ENCODE measurements at regions not wholly inside any gene's neighbourhood (a gene's known extent, or its start where the extent isn't known, plus 50 kb on each side); places are given as distances from the start of the nearest gene placed in this dataset.

DNA sequence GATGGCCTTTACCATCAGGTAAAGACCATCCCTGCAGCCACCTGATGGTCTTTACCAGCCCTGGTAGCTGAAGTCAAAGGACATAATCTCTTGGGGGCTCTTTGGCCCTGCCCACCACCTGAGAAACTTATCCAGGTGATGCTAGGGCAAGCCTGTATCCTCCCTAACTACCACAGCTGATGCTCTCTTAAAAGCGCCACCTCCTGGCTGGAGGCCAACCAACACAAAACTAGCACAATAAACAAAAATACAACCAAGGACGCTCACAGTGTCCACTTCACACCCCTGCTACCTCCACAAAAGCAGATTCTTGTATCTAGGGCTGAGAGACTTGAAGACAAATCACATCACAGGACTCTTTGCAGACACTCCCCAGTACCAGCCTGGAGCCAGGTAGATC is 357.1 kb upstream of the POU3F1 start:
- TF ChIP-seq, protein P1, sequence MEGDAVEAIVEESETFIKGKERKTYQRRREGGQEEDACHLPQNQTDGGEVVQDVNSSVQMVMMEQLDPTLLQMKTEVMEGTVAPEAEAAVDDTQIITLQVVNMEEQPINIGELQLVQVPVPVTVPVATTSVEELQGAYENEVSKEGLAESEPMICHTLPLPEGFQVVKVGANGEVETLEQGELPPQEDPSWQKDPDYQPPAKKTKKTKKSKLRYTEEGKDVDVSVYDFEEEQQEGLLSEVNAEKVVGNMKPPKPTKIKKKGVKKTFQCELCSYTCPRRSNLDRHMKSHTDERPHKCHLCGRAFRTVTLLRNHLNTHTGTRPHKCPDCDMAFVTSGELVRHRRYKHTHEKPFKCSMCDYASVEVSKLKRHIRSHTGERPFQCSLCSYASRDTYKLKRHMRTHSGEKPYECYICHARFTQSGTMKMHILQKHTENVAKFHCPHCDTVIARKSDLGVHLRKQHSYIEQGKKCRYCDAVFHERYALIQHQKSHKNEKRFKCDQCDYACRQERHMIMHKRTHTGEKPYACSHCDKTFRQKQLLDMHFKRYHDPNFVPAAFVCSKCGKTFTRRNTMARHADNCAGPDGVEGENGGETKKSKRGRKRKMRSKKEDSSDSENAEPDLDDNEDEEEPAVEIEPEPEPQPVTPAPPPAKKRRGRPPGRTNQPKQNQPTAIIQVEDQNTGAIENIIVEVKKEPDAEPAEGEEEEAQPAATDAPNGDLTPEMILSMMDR (IDR thresholded peaks at IDR 0.05; ENCODE audit: insufficient read depth, low read depth, low read length, missing control alignments) = peak; percentile 15
- no peak overlapping the region for H3K4me3 ChIP-seq (ENCODE audit: low read depth, low read length)
- DNase-seq (ENCODE audit: low read depth) = no peak

DNA sequence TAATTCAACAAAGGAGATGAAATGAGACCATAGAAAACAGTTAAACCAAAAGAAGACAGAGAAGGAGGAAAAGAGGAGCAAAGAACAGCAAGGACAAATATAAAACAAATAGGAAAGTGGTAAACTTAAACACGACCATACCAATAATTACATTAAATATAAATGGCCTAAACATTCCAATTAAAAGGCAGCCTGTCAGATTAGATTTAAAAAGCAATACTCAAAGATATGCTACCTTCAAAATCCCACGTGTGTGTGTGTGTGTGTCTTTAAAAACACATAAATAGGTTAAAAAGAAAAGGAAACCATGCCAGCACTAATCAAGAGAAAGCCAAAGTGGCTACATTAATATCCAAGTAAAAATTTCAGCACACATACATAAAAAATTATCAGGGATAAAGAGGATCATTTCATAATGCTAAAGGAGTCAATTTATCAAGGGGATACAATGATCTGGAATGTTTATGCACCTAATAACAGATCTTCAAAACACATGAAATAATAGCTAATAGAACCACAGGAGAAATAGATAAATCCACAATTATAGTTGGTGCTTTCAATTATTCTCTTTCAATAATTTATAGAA is 355.7 kb upstream of the POU3F1 start:
- no peak overlapping the region for H3K4me3 ChIP-seq (ENCODE audit: low read depth, low read length)
- TF ChIP-seq, protein P1 (IDR thresholded peaks at IDR 0.05; ENCODE audit: insufficient read depth, low read depth, low read length, missing control alignments) = no peak
- DNase-seq (ENCODE audit: low read depth) = no peak

DNA sequence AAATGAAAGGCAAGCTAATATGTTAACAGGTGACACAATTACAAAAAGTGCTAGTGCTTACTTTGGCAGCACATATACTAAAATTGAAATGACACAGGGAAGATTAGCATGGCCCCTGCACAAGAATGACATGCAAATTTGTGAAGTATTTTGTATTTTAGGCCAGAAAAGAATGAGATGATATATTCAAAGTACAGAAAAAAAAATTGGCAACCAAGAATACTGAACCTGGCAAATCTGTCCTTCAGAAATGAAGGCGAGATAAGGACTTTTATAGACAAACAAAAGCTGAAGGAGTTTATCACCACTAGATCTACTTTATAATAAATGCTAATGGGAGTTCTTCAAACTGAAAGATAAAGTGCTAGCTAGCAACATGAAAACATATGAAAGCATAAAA is 350.0 kb upstream of the POU3F1 start:
- no peak for DNase-seq (ENCODE audit: low read depth)
- TF ChIP-seq, protein P1 (IDR thresholded peaks at IDR 0.05; ENCODE audit: insufficient read depth, low read depth, low read length, missing control alignments) = no peak
- no peak overlapping the region for H3K4me3 ChIP-seq (ENCODE audit: low read depth, low read length)

DNA sequence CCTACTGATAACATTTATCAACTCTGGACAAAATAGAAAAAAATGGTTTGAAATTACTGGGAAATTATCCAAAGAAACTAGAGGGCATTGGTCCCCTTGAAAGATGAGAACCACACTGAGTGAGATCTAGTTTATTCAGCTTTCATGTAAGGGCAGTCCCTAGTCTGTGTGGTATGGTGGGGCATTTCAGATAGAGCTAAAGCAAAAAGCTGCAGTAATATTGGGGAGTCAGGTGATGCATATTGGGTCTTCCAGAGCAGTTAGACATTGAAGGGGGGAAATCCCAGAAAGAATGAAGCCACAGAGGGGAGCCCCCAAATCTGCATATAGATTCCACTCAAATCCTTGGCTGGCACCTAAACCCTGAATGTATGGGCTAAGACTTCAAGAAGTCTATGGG is 347.7 kb upstream of the POU3F1 start:
- DNase-seq (ENCODE audit: low read depth) = no peak
- TF ChIP-seq, protein P1 (IDR thresholded peaks at IDR 0.05; ENCODE audit: insufficient read depth, low read depth, low read length, missing control alignments) = no peak
- H3K4me3 ChIP-seq (ENCODE audit: low read depth, low read length) = no peak overlapping the region

DNA sequence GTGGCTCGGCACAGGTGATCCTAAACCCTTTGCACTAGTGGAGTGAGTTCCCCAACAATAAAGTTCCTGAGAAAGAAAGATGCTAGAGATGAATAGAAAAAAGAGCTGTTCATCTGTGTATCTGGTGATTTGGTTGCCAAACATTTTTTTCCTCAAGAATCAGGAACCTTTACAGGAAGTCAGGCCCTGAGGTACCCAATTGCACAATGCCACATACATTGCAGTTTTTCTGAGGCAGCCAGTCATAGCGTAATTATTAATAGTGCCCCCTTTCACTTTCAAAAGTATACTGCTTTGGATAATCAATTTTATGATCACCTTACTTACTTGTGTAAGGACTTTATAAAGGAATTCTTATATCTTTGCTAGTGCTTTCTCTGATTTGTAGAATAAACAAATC is 346.3 kb upstream of the POU3F1 start:
- TF ChIP-seq, protein P1 (IDR thresholded peaks at IDR 0.05; ENCODE audit: insufficient read depth, low read depth, low read length, missing control alignments) = no peak
- no peak overlapping the region for H3K4me3 ChIP-seq (ENCODE audit: low read depth, low read length)
- no peak for DNase-seq (ENCODE audit: low read depth)

DNA sequence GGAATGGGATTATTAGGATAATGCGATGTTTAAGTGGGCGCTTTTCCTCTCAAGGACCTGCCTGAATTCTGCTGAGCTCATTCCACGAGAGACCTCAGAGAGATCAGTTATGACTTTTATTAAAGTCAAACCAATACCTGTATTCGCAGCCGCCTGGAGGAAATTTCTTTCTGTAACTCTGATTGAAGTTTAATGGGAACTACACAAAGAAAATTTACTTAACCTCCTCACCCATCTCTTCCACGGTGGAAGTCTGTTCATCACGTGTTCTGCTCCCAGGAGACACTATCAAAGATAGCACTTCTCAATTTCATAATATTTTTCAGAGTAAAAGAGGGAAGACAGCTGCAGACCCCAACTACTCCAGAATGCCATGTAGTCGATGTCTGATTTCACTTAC is 334.7 kb upstream of the POU3F1 start:
- TF ChIP-seq, protein P1 (IDR thresholded peaks at IDR 0.05; ENCODE audit: insufficient read depth, low read depth, low read length, missing control alignments) = no peak
- H3K4me3 ChIP-seq (ENCODE audit: low read depth, low read length) = no peak overlapping the region
- no peak for DNase-seq (ENCODE audit: low read depth)

DNA sequence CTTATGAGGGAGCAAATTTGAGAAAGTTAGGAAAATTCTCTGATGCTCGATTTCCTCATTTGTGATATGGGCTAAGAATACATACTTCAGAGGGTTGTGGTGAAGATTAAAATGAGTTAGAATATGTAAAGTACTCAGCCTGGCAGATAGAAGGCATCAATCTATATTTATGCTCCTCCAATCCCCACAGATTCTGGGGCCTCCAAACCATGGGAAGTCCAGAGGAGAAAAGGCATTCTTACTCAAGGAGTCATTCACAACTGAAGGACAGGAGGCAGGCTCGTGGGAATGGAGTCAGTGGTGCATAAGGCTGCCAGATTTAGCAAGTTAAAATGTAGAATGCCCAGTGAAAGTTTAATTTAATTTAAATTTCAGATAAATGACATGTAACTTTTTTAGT is 330.0 kb upstream of the POU3F1 start:
- TF ChIP-seq, protein P1 (IDR thresholded peaks at IDR 0.05; ENCODE audit: insufficient read depth, low read depth, low read length, missing control alignments) = no peak
- DNase-seq (ENCODE audit: low read depth) = no peak
- H3K4me3 ChIP-seq (ENCODE audit: low read depth, low read length) = no peak overlapping the region

All from GM12865 (cell line).